ENCODE measurements at regions not wholly inside any gene's neighbourhood (a gene's known extent, or its start where the extent isn't known, plus 50 kb on each side); places are given as distances from the start of the nearest gene placed in this dataset.
A peak's percentile ranks its signal among the peaks of the same experiment; 100 is the strongest.

- no peak for DNase-seq
These were observed 113.6 kb downstream of the GALC start for GRCh38 chr14:87879389-87879788.

- no peak for DNase-seq
These were observed 114.0 kb downstream of the GALC start for GRCh38 chr14:87878959-87879358.

GRCh38 chr14:87877877-87878276 is 115.1 kb downstream of the GALC start:
- DNase-seq, result no peak

- DNase-seq, result no peak
These were observed 118.3 kb downstream of the GALC start for GRCh38 chr14:87874676-87875075.

- DNase-seq, result no peak
These were observed 119.2 kb downstream of the GALC start for GRCh38 chr14:87873741-87874140.

- DNase-seq, result no peak
These were observed 123.1 kb downstream of the GALC start for GRCh38 chr14:87869619-87870583.

GRCh38 chr14:87868920-87869319 is 124.1 kb downstream of the GALC start:
- no peak for DNase-seq

- DNase-seq, result no peak
These were observed 126.9 kb downstream of the GALC start for GRCh38 chr14:87866116-87866515.

GRCh38 chr14:87864356-87865270 is 128.4 kb downstream of the GALC start:
- DNase-seq, result peak in 1 of 2 experiments; percentile 52

- DNase-seq, result no peak
These were observed 129.9 kb downstream of the GALC start for GRCh38 chr14:87863047-87863446.

- no peak for DNase-seq
These were observed 140.9 kb downstream of the GALC start for GRCh38 chr14:87852107-87852506.

GRCh38 chr14:87851190-87851589 is 141.8 kb downstream of the GALC start:
- DNase-seq, result no peak

- DNase-seq, result no peak
These were observed 145.7 kb downstream of the GALC start for GRCh38 chr14:87847216-87847755.

GRCh38 chr14:87840906-87841305 is 152.1 kb downstream of the GALC start:
- DNase-seq, result no peak

- DNase-seq, result no peak
These were observed 154.1 kb downstream of the GALC start for GRCh38 chr14:87838931-87839330.

- no peak for DNase-seq
These were observed 155.7 kb downstream of the GALC start for GRCh38 chr14:87837296-87837695.

GRCh38 chr14:87834594-87834993 is 158.4 kb downstream of the GALC start:
- no peak for DNase-seq

- DNase-seq, result no peak
These were observed 160.0 kb downstream of the GALC start for GRCh38 chr14:87833026-87833425.

GRCh38 chr14:87830443-87831096 is 162.4 kb downstream of the GALC start:
- DNase-seq, result no peak

- no peak for DNase-seq
These were observed 163.4 kb downstream of the GALC start for GRCh38 chr14:87829543-87829942.

GRCh38 chr14:87824266-87824665 is 168.7 kb downstream of the GALC start:
- DNase-seq, result no peak

- DNase-seq, result no peak
These were observed 176.6 kb downstream of the GALC start for GRCh38 chr14:87816416-87816815.

- DNase-seq, result no peak
These were observed 177.9 kb downstream of the GALC start for GRCh38 chr14:87815121-87815520.

Measured in NCI-H2081 (cell line).